Neural crest cell (in vitro differentiated cells): ENCODE measurements at regions not wholly inside any gene's neighbourhood (a gene's known extent, or its start where the extent isn't known, plus 50 kb on each side); places are given as distances from the start of the nearest gene placed in this dataset.

Experiments used
- DNase-seq: peaks from one replicate; pipeline ENCODE4 v3.0.0; 2021; ENCODE audit warnings: low read depth, mixed read lengths, low spot score
- H3K27ac Mint-ChIP-seq: one replicate; pipeline ENCODE4 v1.8.0; 2021; ENCODE audit warnings: mild to moderate bottlenecking, mixed read lengths; ENCODE audit not compliant: unreplicated experiment
- H3K27me3 Mint-ChIP-seq: 2 replicates; pipeline ENCODE4 v1.8.0; 2021; ENCODE audit warnings: low read depth, mild to moderate bottlenecking, mixed read lengths
- H3K36me3 Mint-ChIP-seq: 2 replicates; pipeline ENCODE4 v1.8.0; 2021; ENCODE audit warnings: low read depth, mild to moderate bottlenecking, mixed read lengths
- H3K4me1 Mint-ChIP-seq: 2 replicates; pipeline ENCODE4 v1.8.0; 2021; ENCODE audit warnings: mixed read lengths
- H3K4me3 Mint-ChIP-seq: one replicate; pipeline ENCODE4 v1.8.0; 2021; ENCODE audit warnings: mild to moderate bottlenecking, mixed read lengths
- H3K9me3 Mint-ChIP-seq: 2 replicates; pipeline ENCODE4 v1.8.0; 2021; ENCODE audit warnings: mixed read lengths
- CTCF ChIP-seq: fragments of 200-600 bp; sonication (generic); conservative IDR thresholded peaks from 2 replicates; pipeline ENCODE4 v1.5.0; 2021; ENCODE audit warnings: antibody characterized with exemption, mild to moderate bottlenecking

GRCh38 chr6:122050242-122050755, 349.2 kb upstream of the HSF2 start:
- no peaks in the 10 kb centered on the region for H3K9me3 Mint-ChIP-seq
- TF ChIP-seq CTCF = no peak
- no peaks in the 10 kb centered on the region for H3K27me3 Mint-ChIP-seq
- H3K4me3 Mint-ChIP-seq = no peak overlapping the region
- no peaks in the 10 kb centered on the region for H3K36me3 Mint-ChIP-seq
- no peak overlapping the region for H3K27ac Mint-ChIP-seq
- DNase-seq = no peak
- no peaks in the 10 kb centered on the region for H3K4me1 Mint-ChIP-seq

- Mint-ChIP-seq H3K4me3 (no peak overlapping the region), H3K4me1 (no peaks in the 10 kb centered on the region), H3K36me3 (no peaks in the 10 kb centered on the region), H3K27me3 (no peaks in the 10 kb centered on the region), H3K9me3 (no peaks in the 10 kb centered on the region), H3K27ac (no peak overlapping the region)
- TF ChIP-seq CTCF = no peak
- no peak for DNase-seq
Measured at GRCh38 chr6:122052346-122052900, 347.0 kb upstream of the HSF2 start.

- no peak for DNase-seq
- Mint-ChIP-seq H3K27ac (no peak overlapping the region), H3K9me3 (no peaks in the 10 kb centered on the region), H3K36me3 (no peaks in the 10 kb centered on the region), H3K27me3 (no peaks in the 10 kb centered on the region), H3K4me3 (no peak overlapping the region), H3K4me1 (peaks cover 7% of the 10 kb centered on the region)
- no peak for TF ChIP-seq CTCF
Measured at GRCh38 chr6:122059918-122060317, 339.5 kb upstream of the HSF2 start.

- H3K27ac Mint-ChIP-seq = no peak overlapping the region
- no peaks in the 10 kb centered on the region for H3K9me3 Mint-ChIP-seq
- H3K4me1 Mint-ChIP-seq = peaks cover 7% of the 10 kb centered on the region
- TF ChIP-seq CTCF = no peak
- DNase-seq = no peak
- no peak overlapping the region for H3K4me3 Mint-ChIP-seq
- H3K36me3 Mint-ChIP-seq = no peaks in the 10 kb centered on the region
- no peaks in the 10 kb centered on the region for H3K27me3 Mint-ChIP-seq
Measured at GRCh38 chr6:122061855-122062254, 337.6 kb upstream of the HSF2 start.

GRCh38 chr6:122063076-122063475, 336.4 kb upstream of the HSF2 start:
- Mint-ChIP-seq H3K27ac (no peak overlapping the region), H3K27me3 (no peaks in the 10 kb centered on the region), H3K4me3 (no peak overlapping the region), H3K36me3 (no peaks in the 10 kb centered on the region), H3K4me1 (peaks cover 7% of the 10 kb centered on the region), H3K9me3 (no peaks in the 10 kb centered on the region)
- no peak for TF ChIP-seq CTCF
- DNase-seq = no peak
